ENCODE measurements at regions not wholly inside any gene's neighbourhood (a gene's known extent, or its start where the extent isn't known, plus 50 kb on each side); places are given as distances from the start of the nearest gene placed in this dataset.

DNA sequence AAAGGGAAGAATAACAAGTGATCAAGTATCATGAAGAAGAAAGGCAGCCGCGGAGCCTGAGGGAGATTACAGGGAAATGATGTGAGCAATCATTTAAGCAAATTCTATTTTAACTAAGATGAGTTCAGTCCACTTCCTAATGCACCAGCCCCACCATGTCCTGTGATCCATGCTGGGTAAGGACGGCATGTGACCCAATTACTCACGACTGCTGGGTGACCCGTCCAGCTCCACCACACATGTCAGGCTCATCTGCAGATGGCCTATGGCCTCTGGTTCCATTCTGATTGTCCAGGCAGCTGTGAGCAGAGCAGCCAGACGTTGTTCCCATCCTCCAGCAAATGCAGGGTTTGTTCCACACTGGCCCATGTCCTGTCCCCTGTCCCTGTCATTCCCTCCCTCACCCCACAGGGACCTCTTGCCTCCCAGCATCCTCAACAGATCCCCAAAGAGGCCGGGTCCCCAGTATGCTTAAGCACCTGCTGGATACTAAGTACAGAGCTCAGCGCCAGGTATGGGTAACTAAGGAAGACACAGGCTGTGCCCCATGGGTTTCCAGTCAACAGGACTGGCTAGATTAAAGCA, 87.9 kb downstream of the MATN1 start:
- Histone ChIP-seq H4K20me1 (ENCODE audit: control insufficient read depth, extremely low read depth, insufficient read depth, low read length) (no peaks in the 10 kb centered on the region), H3K79me2 (ENCODE audit: control insufficient read depth, insufficient read depth, low read length) (no peaks in the 10 kb centered on the region), H3K9ac (ENCODE audit: control insufficient read depth, extremely low read depth, insufficient read depth, low read length) (no peak overlapping the region), H3K27me3 (ENCODE audit: control insufficient read depth, extremely low read depth, insufficient read depth, low read length) (no peaks in the 10 kb centered on the region), H2AFZ (ENCODE audit: control insufficient read depth, low read length) (no peak overlapping the region), H3K27ac (ENCODE audit: control insufficient read depth, insufficient read depth, low read length) (no peak overlapping the region), H3K4me2 (ENCODE audit: control insufficient read depth, extremely low read depth, insufficient read depth, low read depth, low read length) (no peak overlapping the region), H3K9me1 (ENCODE audit: control insufficient read depth, extremely low read depth, insufficient read depth, low read length) (no peaks in the 10 kb centered on the region), H3K4me3 (ENCODE audit: control insufficient read depth in 2 of 3, extremely low read depth in 1 of 3, insufficient read depth in 2 of 3, low read depth in 1 of 3, low read length in 3 of 3) (no peak overlapping the region), H3K36me3 (ENCODE audit: control insufficient read depth in 2 of 2, extremely low read depth in 1 of 2, insufficient read depth in 2 of 2, low read length in 2 of 2) (no peaks in the 10 kb centered on the region), H3K4me1 (ENCODE audit: control insufficient read depth, extremely low read depth, insufficient read depth, low read length) (peaks cover 12% of the 10 kb centered on the region), H3K9me3 (ENCODE audit: control insufficient read depth, low read depth, low read length) (no peaks in the 10 kb centered on the region)
- TF ChIP-seq, protein P1, sequence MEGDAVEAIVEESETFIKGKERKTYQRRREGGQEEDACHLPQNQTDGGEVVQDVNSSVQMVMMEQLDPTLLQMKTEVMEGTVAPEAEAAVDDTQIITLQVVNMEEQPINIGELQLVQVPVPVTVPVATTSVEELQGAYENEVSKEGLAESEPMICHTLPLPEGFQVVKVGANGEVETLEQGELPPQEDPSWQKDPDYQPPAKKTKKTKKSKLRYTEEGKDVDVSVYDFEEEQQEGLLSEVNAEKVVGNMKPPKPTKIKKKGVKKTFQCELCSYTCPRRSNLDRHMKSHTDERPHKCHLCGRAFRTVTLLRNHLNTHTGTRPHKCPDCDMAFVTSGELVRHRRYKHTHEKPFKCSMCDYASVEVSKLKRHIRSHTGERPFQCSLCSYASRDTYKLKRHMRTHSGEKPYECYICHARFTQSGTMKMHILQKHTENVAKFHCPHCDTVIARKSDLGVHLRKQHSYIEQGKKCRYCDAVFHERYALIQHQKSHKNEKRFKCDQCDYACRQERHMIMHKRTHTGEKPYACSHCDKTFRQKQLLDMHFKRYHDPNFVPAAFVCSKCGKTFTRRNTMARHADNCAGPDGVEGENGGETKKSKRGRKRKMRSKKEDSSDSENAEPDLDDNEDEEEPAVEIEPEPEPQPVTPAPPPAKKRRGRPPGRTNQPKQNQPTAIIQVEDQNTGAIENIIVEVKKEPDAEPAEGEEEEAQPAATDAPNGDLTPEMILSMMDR (optimal IDR thresholded peaks at IDR 0.05 in 1 of 3, IDR thresholded peaks at IDR 0.05 in 1 of 3, conservative IDR thresholded peaks at IDR 0.05 in 1 of 3; ENCODE audit: extremely low read depth in 1 of 3, insufficient read depth in 2 of 3, low read length in 3 of 3): no peak
- TF ChIP-seq EZH2 (IDR thresholded peaks at IDR 0.05; ENCODE audit: low read length): no peak
- DNase-seq (ENCODE audit: low read depth, low spot score): no peak
- dilution Hi-C loops (cut with MboI; ENCODE audit: extremely low pct_ligation_motif_present, low sequenced_read_pairs): no loop called here
- no peak for FAIRE-seq

DNA sequence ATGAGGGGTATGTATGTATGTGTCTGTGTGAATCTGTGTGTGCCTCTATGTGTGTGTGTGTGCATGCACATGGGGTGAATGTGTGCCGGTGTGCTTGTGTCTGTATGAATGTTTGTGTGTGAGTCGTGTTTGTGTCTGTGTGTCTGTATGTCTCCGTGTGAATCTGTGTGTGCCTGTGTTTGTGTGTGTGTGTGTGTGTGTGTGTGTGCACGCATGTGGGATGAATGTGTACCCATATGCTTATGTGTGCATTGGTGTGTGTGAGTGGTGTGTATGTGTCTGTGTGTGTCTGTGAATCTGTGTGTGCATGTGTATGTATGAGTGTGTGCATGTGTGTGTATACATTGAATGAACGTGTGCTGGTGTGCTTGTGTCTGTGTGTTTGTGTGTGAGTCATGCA, 88.9 kb downstream of the MATN1 start:
- no peaks in the 10 kb centered on the region for H3K79me2 ChIP-seq (ENCODE audit: control insufficient read depth, insufficient read depth, low read length)
- dilution Hi-C loops (cut with MboI; ENCODE audit: extremely low pct_ligation_motif_present, low sequenced_read_pairs): no loop called here
- no peaks in the 10 kb centered on the region for H3K9me3 ChIP-seq (ENCODE audit: control insufficient read depth, low read depth, low read length)
- H3K27ac ChIP-seq (ENCODE audit: control insufficient read depth, insufficient read depth, low read length): no peak overlapping the region
- no peaks in the 10 kb centered on the region for H3K9me1 ChIP-seq (ENCODE audit: control insufficient read depth, extremely low read depth, insufficient read depth, low read length)
- H3K4me1 ChIP-seq (ENCODE audit: control insufficient read depth, extremely low read depth, insufficient read depth, low read length): peaks cover 12% of the 10 kb centered on the region
- H2AFZ ChIP-seq (ENCODE audit: control insufficient read depth, low read length): no peak overlapping the region
- no peak overlapping the region for H3K9ac ChIP-seq (ENCODE audit: control insufficient read depth, extremely low read depth, insufficient read depth, low read length)
- no peaks in the 10 kb centered on the region for H3K27me3 ChIP-seq (ENCODE audit: control insufficient read depth, extremely low read depth, insufficient read depth, low read length)
- no peaks in the 10 kb centered on the region for H3K36me3 ChIP-seq (ENCODE audit: control insufficient read depth in 2 of 2, extremely low read depth in 1 of 2, insufficient read depth in 2 of 2, low read length in 2 of 2)
- H3K4me3 ChIP-seq (ENCODE audit: control insufficient read depth in 2 of 3, extremely low read depth in 1 of 3, insufficient read depth in 2 of 3, low read depth in 1 of 3, low read length in 3 of 3): no peak overlapping the region
- no peak overlapping the region for H3K4me2 ChIP-seq (ENCODE audit: control insufficient read depth, extremely low read depth, insufficient read depth, low read depth, low read length)
- FAIRE-seq (no peak), DNase-seq (ENCODE audit: low read depth, low spot score) (no peak)
- TF ChIP-seq EZH2 (IDR thresholded peaks at IDR 0.05; ENCODE audit: low read length): no peak
- TF ChIP-seq, protein P1 (optimal IDR thresholded peaks at IDR 0.05 in 1 of 3, IDR thresholded peaks at IDR 0.05 in 1 of 3, conservative IDR thresholded peaks at IDR 0.05 in 1 of 3; ENCODE audit: extremely low read depth in 1 of 3, insufficient read depth in 2 of 3, low read length in 3 of 3): no peak
- no peaks in the 10 kb centered on the region for H4K20me1 ChIP-seq (ENCODE audit: control insufficient read depth, extremely low read depth, insufficient read depth, low read length)

All from keratinocyte (primary cell).